ACC112 (cell line): ENCODE measurements at regions not wholly inside any gene's neighbourhood (a gene's known extent, or its start where the extent isn't known, plus 50 kb on each side); places are given as distances from the start of the nearest gene placed in this dataset.

Experiments
- H2AFZ ChIP-seq: fragments of 200-600 bp; sonication (generic); one replicate; pipeline ENCODE4 v1.6.0; 2017; ENCODE audit warnings: antibody characterized with exemption, low read length; ENCODE audit not compliant: unreplicated experiment
- H3K27ac ChIP-seq: fragments of 200-600 bp; sonication (generic); 2 replicates; pipeline ENCODE4 v1.5.1; 2014; ENCODE audit warnings: low read depth, mild to moderate bottlenecking, antibody characterized with exemption, low read length, moderate library complexity
- H3K27me3 ChIP-seq: fragments of 200-600 bp; sonication (generic); 2 replicates; pipeline ENCODE4 v1.6.1; 2014; ENCODE audit warnings: mild to moderate bottlenecking, antibody characterized with exemption, low read length, moderate library complexity, mixed read lengths; ENCODE audit not compliant: insufficient read depth
- H3K36me3 ChIP-seq: fragments of 200-600 bp; sonication (generic); 2 replicates; pipeline ENCODE4 v1.6.1; 2016; ENCODE audit warnings: mild to moderate bottlenecking, antibody characterized with exemption, low read length, moderate library complexity, mixed read lengths; ENCODE audit not compliant: insufficient read depth
- H3K4me1 ChIP-seq: fragments of 200-600 bp; sonication (generic); one replicate; pipeline ENCODE4 v1.6.1; 2016; ENCODE audit warnings: low read length, mixed read lengths; ENCODE audit not compliant: insufficient read depth, unreplicated experiment, control insufficient read depth
- H3K4me3 ChIP-seq: fragments of 200-600 bp; sonication (generic); 2 replicates; pipeline ENCODE4 v1.5.1; 2014; ENCODE audit warnings: mild to moderate bottlenecking, low read depth, low read length
- H3K79me2 ChIP-seq: fragments of 200-600 bp; sonication (generic); one replicate; pipeline ENCODE4 v1.6.0; 2016; ENCODE audit warnings: low read length; ENCODE audit not compliant: control insufficient read depth, unreplicated experiment, insufficient read depth

DNA sequence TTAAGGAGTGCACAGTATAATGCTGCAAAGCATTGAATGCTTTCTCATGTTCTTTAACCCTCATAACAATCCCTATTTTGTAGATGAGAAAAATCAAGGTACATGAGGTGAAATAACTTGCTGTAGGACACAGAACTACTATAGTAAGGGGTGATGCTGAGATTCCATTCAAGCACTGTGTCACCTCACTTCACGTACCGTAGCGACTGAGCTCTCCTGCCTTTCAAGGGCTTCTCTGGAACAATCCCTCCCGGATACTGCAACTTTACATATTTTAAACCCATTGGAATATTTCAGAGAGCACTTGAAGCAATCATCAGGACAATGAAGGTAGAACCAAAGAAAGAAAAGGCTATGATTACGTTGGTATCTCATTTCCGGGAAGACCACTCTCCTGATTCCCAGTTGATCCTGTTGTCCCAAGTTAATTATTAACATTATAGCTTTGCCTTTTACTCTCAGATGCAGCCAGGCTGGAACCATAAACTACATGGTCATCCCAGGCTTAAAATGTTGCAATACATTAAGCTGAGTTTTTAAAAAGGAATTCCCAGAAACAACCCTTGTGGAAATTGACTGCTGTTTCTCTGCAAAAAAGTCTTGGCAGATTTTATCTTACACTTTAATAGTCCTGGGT, 252.2 kb upstream of the IGF1R start:
- no peak overlapping the region for H3K27ac ChIP-seq
- no peaks in the 10 kb centered on the region for H3K36me3 ChIP-seq
- H3K27me3 ChIP-seq: peaks cover 8% of the 10 kb centered on the region
- H3K4me1 ChIP-seq: no peaks in the 10 kb centered on the region
- H3K79me2 ChIP-seq: no peaks in the 10 kb centered on the region
- no peak overlapping the region for H3K4me3 ChIP-seq
- H2AFZ ChIP-seq: no peak overlapping the region

DNA sequence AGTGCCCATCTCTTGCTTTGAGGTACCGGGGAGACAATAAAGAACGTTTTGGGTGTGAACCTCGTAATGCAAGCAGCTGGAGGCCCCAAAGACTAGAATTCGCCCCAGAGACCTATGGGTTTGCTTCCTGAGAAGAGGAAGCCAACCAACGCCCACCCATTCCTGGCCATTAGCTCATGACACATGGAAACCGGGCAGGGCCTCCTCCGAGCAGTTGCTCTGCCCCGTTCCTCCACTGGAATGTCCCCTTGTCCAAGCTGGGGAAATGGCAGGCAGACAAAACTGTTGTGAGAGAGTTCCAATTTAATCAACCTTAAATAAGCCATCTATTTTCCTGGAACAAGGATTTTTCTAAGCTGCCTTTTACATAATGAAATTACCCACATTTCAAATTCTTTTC, 250.9 kb upstream of the IGF1R start:
- H3K27ac ChIP-seq: no peak overlapping the region
- peaks cover 8% of the 10 kb centered on the region for H3K27me3 ChIP-seq
- no peak overlapping the region for H2AFZ ChIP-seq
- H3K4me3 ChIP-seq: no peak overlapping the region
- H3K4me1 ChIP-seq: no peaks in the 10 kb centered on the region
- H3K79me2 ChIP-seq: no peaks in the 10 kb centered on the region
- H3K36me3 ChIP-seq: no peaks in the 10 kb centered on the region

GRCh38 chr15:98398056-98398455, 250.3 kb upstream of the IGF1R start:
- no peak overlapping the region for H3K4me3 ChIP-seq
- no peak overlapping the region for H3K27ac ChIP-seq
- no peak overlapping the region for H2AFZ ChIP-seq
- H3K79me2 ChIP-seq: no peaks in the 10 kb centered on the region
- H3K27me3 ChIP-seq: peaks cover 8% of the 10 kb centered on the region
- no peaks in the 10 kb centered on the region for H3K4me1 ChIP-seq
- H3K36me3 ChIP-seq: no peaks in the 10 kb centered on the region

GRCh38 chr15:98398886-98399285, 249.5 kb upstream of the IGF1R start:
- H3K36me3 ChIP-seq: no peaks in the 10 kb centered on the region
- no peak overlapping the region for H3K4me3 ChIP-seq
- no peak overlapping the region for H3K27ac ChIP-seq
- H2AFZ ChIP-seq: no peak overlapping the region
- H3K79me2 ChIP-seq: no peaks in the 10 kb centered on the region
- H3K4me1 ChIP-seq: no peaks in the 10 kb centered on the region
- peaks cover 8% of the 10 kb centered on the region for H3K27me3 ChIP-seq

DNA sequence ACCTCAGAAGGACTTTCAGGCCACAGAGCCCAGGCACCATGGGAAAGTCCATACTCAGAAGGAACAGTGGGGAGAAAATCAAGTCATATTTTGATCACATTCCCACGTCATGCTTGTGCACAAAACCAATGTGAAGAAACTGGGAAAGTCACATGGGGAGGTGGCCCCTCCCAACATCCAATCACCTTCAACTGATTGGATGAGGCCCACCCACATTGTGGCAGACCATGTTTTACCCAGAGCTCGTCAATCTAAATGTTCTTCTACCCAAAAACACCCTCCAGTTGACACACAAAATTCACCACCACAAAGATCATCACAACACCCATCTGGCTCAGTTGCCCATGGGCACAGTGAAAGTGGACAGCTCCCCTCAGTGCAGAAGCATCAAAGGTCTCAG, 248.2 kb upstream of the IGF1R start:
- H3K36me3 ChIP-seq: no peaks in the 10 kb centered on the region
- H3K4me1 ChIP-seq: no peaks in the 10 kb centered on the region
- H2AFZ ChIP-seq: no peak overlapping the region
- no peak overlapping the region for H3K27ac ChIP-seq
- no peaks in the 10 kb centered on the region for H3K79me2 ChIP-seq
- H3K4me3 ChIP-seq: no peak overlapping the region
- peaks cover 8% of the 10 kb centered on the region for H3K27me3 ChIP-seq

DNA sequence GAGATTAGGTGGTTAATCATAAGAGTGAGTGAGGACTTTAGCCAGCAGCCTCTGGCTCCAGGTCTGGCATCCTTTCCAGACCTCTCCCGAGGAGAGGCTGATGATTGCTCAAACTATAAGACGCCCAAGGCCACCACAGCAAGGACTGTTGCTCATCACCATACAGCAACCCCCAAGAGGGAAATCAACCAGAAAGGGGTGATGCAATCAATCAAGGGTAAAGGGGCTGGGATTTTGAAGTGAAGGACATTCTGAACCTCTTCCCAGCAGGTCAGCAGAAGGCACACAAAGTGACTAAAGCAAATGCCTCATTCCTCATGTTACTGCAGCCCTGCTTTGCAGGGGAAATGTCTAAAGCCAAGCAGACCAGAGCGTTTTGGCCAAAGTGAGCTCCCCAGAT, 247.3 kb upstream of the IGF1R start:
- H3K4me1 ChIP-seq: no peaks in the 10 kb centered on the region
- H3K79me2 ChIP-seq: no peaks in the 10 kb centered on the region
- no peak overlapping the region for H3K27ac ChIP-seq
- H3K27me3 ChIP-seq: peaks cover 8% of the 10 kb centered on the region
- no peak overlapping the region for H3K4me3 ChIP-seq
- no peaks in the 10 kb centered on the region for H3K36me3 ChIP-seq
- H2AFZ ChIP-seq: no peak overlapping the region

DNA sequence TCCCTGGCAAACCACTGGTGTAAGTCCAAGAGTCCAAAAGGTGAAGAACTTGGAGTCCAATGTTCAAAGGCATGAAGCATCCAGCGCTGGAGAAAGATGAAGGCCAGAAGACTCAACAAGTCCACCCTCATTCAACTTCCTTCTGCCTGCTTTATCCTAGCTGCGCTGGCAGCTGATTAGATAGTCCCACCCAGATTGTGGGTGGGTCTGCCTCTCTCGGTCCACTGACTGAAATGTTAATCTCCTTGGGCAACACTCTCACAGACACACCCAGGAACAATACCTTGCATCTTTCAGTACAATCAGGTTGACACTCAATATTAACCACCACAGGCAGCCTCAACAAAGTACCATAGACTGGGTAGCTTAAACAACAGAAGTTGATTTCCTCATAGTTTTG, 245.9 kb upstream of the IGF1R start:
- H2AFZ ChIP-seq: no peak overlapping the region
- no peaks in the 10 kb centered on the region for H3K79me2 ChIP-seq
- no peaks in the 10 kb centered on the region for H3K4me1 ChIP-seq
- H3K4me3 ChIP-seq: no peak overlapping the region
- no peak overlapping the region for H3K27ac ChIP-seq
- H3K27me3 ChIP-seq: 0 out of 2 replicates have a peak, but pooled peaks cover 3% of the 10 kb centered on the region
- no peaks in the 10 kb centered on the region for H3K36me3 ChIP-seq

- no peak overlapping the region for H2AFZ ChIP-seq
- H3K36me3 ChIP-seq: no peaks in the 10 kb centered on the region
- H3K27ac ChIP-seq: no peak overlapping the region
- H3K79me2 ChIP-seq: no peaks in the 10 kb centered on the region
- no peaks in the 10 kb centered on the region for H3K4me1 ChIP-seq
- no peak overlapping the region for H3K4me3 ChIP-seq
- H3K27me3 ChIP-seq: no peaks in the 10 kb centered on the region
These were observed 245.2 kb upstream of the IGF1R start for GRCh38 chr15:98403169-98403568.

- Histone ChIP-seq H3K36me3 (no peaks in the 10 kb centered on the region), H3K4me1 (no peaks in the 10 kb centered on the region), H2AFZ (no peak overlapping the region), H3K27ac (no peak overlapping the region), H3K27me3 (no peaks in the 10 kb centered on the region), H3K79me2 (no peaks in the 10 kb centered on the region), H3K4me3 (no peak overlapping the region)
These were observed 244.8 kb upstream of the IGF1R start for GRCh38 chr15:98403569-98403968.

- no peaks in the 10 kb centered on the region for H3K79me2 ChIP-seq
- no peak overlapping the region for H2AFZ ChIP-seq
- H3K4me1 ChIP-seq: no peaks in the 10 kb centered on the region
- H3K36me3 ChIP-seq: no peaks in the 10 kb centered on the region
- H3K4me3 ChIP-seq: no peak overlapping the region
- H3K27ac ChIP-seq: no peak overlapping the region
- H3K27me3 ChIP-seq: no peaks in the 10 kb centered on the region
These were observed 243.3 kb upstream of the IGF1R start for GRCh38 chr15:98405013-98405412.

GRCh38 chr15:98408231-98408630, 240.1 kb upstream of the IGF1R start:
- Histone ChIP-seq H2AFZ (no peak overlapping the region), H3K27me3 (no peaks in the 10 kb centered on the region), H3K36me3 (no peaks in the 10 kb centered on the region), H3K27ac (no peak overlapping the region), H3K4me1 (no peaks in the 10 kb centered on the region), H3K79me2 (no peaks in the 10 kb centered on the region), H3K4me3 (no peak overlapping the region)
